Activated CD4-positive, alpha-beta T cell treated with anti-CD3 and anti-CD28 coated beads, Interleukin-2, amount 10 ng/mL, durations not matched to agents 24 days and 14 days (primary cell): ENCODE measurements at regions not wholly inside any gene's neighbourhood (a gene's known extent, or its start where the extent isn't known, plus 50 kb on each side); places are given as distances from the start of the nearest gene placed in this dataset.

Source experiments
- DNase-seq: peaks from one replicate; pipeline ENCODE4 v3.0.0; 2022
- H3K27ac Mint-ChIP-seq: one replicate; pipeline ENCODE4 v1.8.0; 2022; ENCODE audit warnings: mild to moderate bottlenecking, mixed read lengths
- H3K27me3 Mint-ChIP-seq: one replicate; pipeline ENCODE4 v1.8.0; 2022; ENCODE audit warnings: mixed read lengths
- H3K36me3 Mint-ChIP-seq: one replicate; pipeline ENCODE4 v1.8.0; 2022; ENCODE audit warnings: low read depth, mild to moderate bottlenecking, mixed read lengths
- H3K4me1 Mint-ChIP-seq: one replicate; pipeline ENCODE4 v1.8.0; 2021; ENCODE audit warnings: mixed read lengths
- H3K4me3 Mint-ChIP-seq: one replicate; pipeline ENCODE4 v1.8.0; 2022; ENCODE audit warnings: mild to moderate bottlenecking, moderate library complexity, mixed read lengths
- H3K9me3 Mint-ChIP-seq: one replicate; pipeline ENCODE4 v1.8.0; 2021; ENCODE audit warnings: mixed read lengths
- intact Hi-C: fragments of 100-400 bp; cut with micrococcal nuclease; formaldehyde crosslinking; loops from one replicate; pipeline ENCODE4 v1.15.1; 2023

DNA sequence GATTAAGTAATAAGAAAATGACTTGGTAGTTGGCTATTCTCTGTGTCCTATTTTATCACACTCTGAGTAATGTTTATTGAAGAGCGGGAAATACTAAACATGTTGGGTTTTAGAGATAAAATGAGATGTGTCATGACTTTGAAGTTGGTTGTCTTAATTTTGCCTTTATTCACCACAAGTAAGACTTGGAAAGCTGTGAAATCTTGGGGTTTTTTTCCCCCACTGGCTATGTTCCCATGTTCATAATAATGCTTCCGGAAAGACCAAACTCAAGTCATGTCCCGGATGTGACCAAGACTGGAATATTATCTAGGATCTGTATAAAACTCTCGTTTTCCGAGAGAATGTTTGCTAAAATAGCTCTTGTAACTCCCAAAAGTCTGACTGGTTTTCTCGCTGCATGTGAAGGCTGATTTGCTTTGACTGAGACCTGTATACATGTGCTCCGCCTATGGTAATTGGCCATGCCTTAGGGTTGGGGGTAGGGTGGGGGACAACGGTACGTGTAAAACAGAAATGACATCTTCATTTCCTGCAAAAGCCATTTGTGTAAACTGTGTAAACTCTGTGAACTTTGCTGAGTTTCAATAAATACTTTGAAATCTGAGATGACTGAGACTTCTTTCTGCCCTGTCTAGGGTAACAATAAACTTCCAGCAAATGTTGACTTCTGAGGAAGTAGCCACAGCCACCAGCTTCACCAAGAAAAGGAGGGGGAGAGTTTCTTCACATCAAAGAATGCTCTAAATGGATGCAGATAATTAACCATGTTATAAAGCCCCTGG, 169.6 kb downstream of the ZNF365 start:
- peaks cover 6% of the 10 kb centered on the region for H3K9me3 Mint-ChIP-seq

DNA sequence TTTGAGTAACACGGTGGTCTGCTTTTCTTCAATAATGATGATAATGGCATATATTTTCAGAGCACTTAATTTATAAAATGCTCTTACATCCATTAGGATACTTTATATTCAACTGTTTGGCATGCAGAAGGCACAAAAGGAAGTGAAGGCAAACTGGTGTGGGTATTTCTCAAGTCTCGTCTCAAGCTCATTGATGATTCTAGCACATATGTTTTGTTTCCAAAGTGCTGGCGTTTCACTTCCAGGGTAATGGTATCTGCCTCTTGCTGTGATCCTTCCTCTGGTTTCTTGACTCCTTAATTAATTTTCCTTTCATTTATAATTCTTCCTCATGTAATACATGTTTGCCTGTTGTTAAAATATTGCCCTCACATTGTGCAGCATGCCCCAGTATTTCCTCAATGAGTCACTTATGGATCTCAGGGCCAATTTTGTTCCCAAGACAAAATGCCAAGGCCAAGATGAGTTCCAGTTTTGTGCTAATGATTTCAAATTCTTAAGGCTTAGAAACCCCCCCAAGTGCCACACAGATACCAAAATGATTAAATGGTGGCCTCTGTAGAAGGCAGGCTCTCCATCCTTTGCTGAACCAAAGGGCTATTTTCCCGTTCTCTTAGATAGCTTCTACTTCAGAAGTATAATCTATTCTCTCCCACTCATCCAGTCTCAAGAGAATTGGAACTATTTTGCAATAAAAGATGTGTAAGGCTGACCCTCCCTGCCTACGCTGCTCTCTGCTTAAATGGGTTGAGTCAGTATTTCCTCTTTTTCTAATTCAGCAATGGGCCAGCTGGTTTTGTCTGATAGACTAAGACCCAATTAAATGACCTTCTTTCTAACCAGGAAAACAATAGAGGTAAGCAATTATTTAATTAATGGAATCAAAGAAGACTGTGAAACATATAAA, 171.2 kb downstream of the ZNF365 start:
- H3K9me3 Mint-ChIP-seq = peaks cover 6% of the 10 kb centered on the region
- peaks cover 14% of the 10 kb centered on the region for H3K27me3 Mint-ChIP-seq
- H3K36me3 Mint-ChIP-seq = no peaks in the 10 kb centered on the region
- H3K27ac Mint-ChIP-seq = no peak overlapping the region
- H3K4me1 Mint-ChIP-seq = no peaks in the 10 kb centered on the region
- no peak overlapping the region for H3K4me3 Mint-ChIP-seq
- intact Hi-C loops = no loop called here
- DNase-seq = no peak

More for the DNA sequence above, 169.6 kb downstream of the ZNF365 start:
- DNase-seq = no peak
- Mint-ChIP-seq H3K27me3 (peaks cover 17% of the 10 kb centered on the region), H3K4me3 (no peak overlapping the region), H3K36me3 (no peaks in the 10 kb centered on the region), H3K27ac (no peak overlapping the region), H3K4me1 (no peaks in the 10 kb centered on the region)
- intact Hi-C loops = no loop called here

- no peak overlapping the region for H3K4me3 Mint-ChIP-seq
- DNase-seq = no peak
- H3K9me3 Mint-ChIP-seq = peaks cover 6% of the 10 kb centered on the region
- intact Hi-C loops = no loop called here
- H3K27me3 Mint-ChIP-seq = peaks cover 21% of the 10 kb centered on the region
- H3K36me3 Mint-ChIP-seq = no peaks in the 10 kb centered on the region
- no peak overlapping the region for H3K27ac Mint-ChIP-seq
- no peaks in the 10 kb centered on the region for H3K4me1 Mint-ChIP-seq
Observed at GRCh38 chr10:62548686-62549085, 174.5 kb downstream of the ZNF365 start.

GRCh38 chr10:62550173-62550572, 176.0 kb downstream of the ZNF365 start:
- DNase-seq = no peak
- H3K9me3 Mint-ChIP-seq = peaks cover 6% of the 10 kb centered on the region
- no peak overlapping the region for H3K27ac Mint-ChIP-seq
- no peak overlapping the region for H3K4me3 Mint-ChIP-seq
- intact Hi-C loops = no loop called here
- H3K36me3 Mint-ChIP-seq = no peaks in the 10 kb centered on the region
- H3K4me1 Mint-ChIP-seq = no peaks in the 10 kb centered on the region
- peaks cover 19% of the 10 kb centered on the region for H3K27me3 Mint-ChIP-seq

DNA sequence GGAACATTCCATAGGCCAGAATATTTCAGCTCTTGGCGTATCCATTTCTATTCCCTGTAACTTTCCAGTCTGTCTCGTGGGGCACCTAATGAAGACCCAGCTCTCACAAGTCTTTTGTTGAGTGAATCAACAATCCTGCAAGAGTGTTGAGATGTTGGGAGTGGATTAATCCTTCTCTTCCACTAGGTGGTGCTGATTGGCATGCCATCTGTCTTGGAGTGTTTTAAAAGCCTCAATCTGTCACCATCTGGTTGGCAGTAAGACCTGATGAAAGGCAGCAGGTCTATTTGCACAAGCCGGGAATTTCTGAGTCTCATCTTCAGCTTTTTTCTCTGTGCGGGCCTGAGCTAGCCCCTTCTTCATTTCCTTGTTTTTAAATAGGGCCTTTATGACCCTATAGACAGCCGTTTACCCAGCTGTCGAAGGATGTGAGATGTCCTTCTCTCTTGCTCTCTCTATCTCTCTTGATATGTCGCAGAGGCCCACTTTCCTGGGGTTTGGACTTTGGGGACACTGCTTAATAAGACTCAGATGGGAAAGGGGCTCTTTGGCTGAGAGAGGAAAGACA, 180.5 kb downstream of the ZNF365 start:
- Mint-ChIP-seq H3K36me3 (no peaks in the 10 kb centered on the region), H3K4me1 (no peaks in the 10 kb centered on the region), H3K27me3 (peaks cover 40% of the 10 kb centered on the region), H3K27ac (no peak overlapping the region), H3K9me3 (no peaks in the 10 kb centered on the region), H3K4me3 (no peak overlapping the region)
- intact Hi-C loops = loop anchor here (2.0 kb wide), 2 partner anchors 264 to 604 kb away; no protein-coding TSS in a partner anchor
- DNase-seq = peak; percentile 63

DNA sequence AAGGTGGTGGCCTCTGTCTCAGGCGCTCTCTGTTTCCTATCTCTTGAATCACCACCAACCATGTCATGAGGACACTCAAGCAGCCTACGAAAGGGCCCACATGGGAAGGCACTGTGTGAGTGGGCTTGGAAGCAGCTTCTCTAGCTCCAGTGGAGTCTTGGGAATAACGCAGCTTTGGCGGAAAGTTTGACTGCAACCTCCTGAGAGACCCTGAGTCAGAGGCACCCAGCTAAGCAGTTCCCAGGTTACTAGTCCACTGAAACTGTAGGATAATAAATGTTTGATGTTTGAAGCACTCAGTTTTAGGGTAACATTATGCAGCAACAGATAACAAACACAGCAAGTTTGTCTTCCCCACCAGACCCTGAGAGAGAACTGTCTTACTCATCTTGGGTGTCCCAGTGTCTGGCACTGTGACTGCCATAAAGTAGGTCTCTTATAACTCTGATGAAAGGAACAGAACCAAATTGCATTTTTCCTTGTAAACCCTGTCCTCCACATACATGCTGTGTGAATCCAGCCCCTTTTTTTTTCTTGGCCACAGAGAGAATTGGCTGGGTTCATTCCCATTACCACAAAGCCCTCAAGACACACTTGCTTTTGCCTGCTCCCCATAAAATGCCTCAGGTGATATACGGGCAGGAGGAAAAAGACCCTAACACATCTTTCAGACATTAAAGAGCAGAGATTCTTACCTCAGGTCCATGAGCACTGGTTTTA, 185.5 kb downstream of the ZNF365 start:
- Mint-ChIP-seq H3K9me3 (no peaks in the 10 kb centered on the region), H3K27ac (no peak overlapping the region), H3K36me3 (no peaks in the 10 kb centered on the region), H3K4me1 (no peaks in the 10 kb centered on the region), H3K4me3 (no peak overlapping the region), H3K27me3 (peaks cover 32% of the 10 kb centered on the region)
- DNase-seq = no peak
- intact Hi-C loops = no loop called here

GRCh38 chr10:62560201-62560819, 186.1 kb downstream of the ZNF365 start:
- Mint-ChIP-seq H3K4me1 (no peaks in the 10 kb centered on the region), H3K9me3 (no peaks in the 10 kb centered on the region)
- intact Hi-C loops = no loop called here

DNA sequence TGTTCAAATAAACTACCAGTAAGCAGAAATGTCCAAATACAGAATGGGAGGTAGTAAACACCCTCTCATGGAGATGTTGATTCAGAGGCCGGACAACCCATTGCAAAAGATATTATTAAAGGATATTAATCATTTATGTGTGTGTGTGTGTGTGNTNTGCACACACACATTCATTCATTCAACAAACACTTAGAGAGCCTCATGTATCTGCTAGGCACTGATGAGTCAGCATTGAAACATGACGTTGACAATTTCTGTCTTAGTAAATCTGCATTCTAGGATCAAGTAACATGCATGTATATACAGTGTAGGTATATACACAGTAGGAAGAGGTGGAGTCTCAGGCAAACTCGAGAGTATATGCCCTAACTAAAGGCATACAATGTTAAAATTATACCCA, 187.0 kb downstream of the ZNF365 start:
- H3K27me3 Mint-ChIP-seq = peaks cover 29% of the 10 kb centered on the region

More at GRCh38 chr10:62560201-62560819, 186.1 kb downstream of the ZNF365 start:
- no peak overlapping the region for H3K4me3 Mint-ChIP-seq
- no peaks in the 10 kb centered on the region for H3K36me3 Mint-ChIP-seq
- no peak for DNase-seq
- H3K27ac Mint-ChIP-seq = no peak overlapping the region
- H3K27me3 Mint-ChIP-seq = peaks cover 32% of the 10 kb centered on the region

GRCh38 chr10:62562101-62562500, 187.9 kb downstream of the ZNF365 start:
- H3K4me1 Mint-ChIP-seq = no peaks in the 10 kb centered on the region
- H3K36me3 Mint-ChIP-seq = no peaks in the 10 kb centered on the region
- H3K4me3 Mint-ChIP-seq = no peak overlapping the region
- intact Hi-C loops = no loop called here
- no peaks in the 10 kb centered on the region for H3K9me3 Mint-ChIP-seq
- no peak for DNase-seq
- H3K27ac Mint-ChIP-seq = no peak overlapping the region
- peaks cover 26% of the 10 kb centered on the region for H3K27me3 Mint-ChIP-seq

More for the DNA sequence above, 187.0 kb downstream of the ZNF365 start:
- no peaks in the 10 kb centered on the region for H3K4me1 Mint-ChIP-seq
- H3K4me3 Mint-ChIP-seq = no peak overlapping the region
- intact Hi-C loops = no loop called here
- H3K9me3 Mint-ChIP-seq = no peaks in the 10 kb centered on the region
- no peaks in the 10 kb centered on the region for H3K36me3 Mint-ChIP-seq
- DNase-seq = no peak
- no peak overlapping the region for H3K27ac Mint-ChIP-seq

GRCh38 chr10:62562795-62563194, 188.6 kb downstream of the ZNF365 start:
- no peak for DNase-seq
- Mint-ChIP-seq H3K4me1 (no peaks in the 10 kb centered on the region), H3K4me3 (no peak overlapping the region), H3K27me3 (peaks cover 25% of the 10 kb centered on the region), H3K9me3 (no peaks in the 10 kb centered on the region), H3K36me3 (no peaks in the 10 kb centered on the region), H3K27ac (no peak overlapping the region)
- intact Hi-C loops = no loop called here

DNA sequence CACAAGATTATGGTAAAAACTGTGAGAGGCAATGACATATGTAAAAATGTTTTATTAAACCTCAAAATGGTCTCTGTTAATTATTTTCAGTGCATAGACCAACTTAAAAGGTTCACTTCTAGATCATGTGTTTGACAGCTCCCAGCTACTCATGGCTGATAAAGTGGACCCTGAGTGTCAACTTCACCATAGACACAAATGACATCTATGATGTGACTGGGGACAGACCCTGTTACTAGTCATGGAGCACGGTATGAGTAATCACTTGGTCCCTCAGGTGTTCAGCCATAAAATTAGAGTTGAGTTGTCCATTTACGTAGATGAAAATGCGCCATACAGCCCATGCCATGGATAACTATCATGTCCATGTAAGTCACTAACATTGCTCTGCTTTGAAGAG, 199.8 kb downstream of the ZNF365 start:
- Mint-ChIP-seq H3K4me1 (no peaks in the 10 kb centered on the region), H3K27ac (no peak overlapping the region), H3K36me3 (no peaks in the 10 kb centered on the region), H3K9me3 (no peaks in the 10 kb centered on the region), H3K4me3 (no peak overlapping the region), H3K27me3 (peaks cover 27% of the 10 kb centered on the region)
- DNase-seq = no peak
- intact Hi-C loops = no loop called here

- Mint-ChIP-seq H3K27ac (no peak overlapping the region), H3K9me3 (peaks cover 6% of the 10 kb centered on the region), H3K27me3 (peaks cover 19% of the 10 kb centered on the region), H3K36me3 (no peaks in the 10 kb centered on the region), H3K4me1 (no peaks in the 10 kb centered on the region), H3K4me3 (no peak overlapping the region)
- intact Hi-C loops = no loop called here
- no peak for DNase-seq
Observed at GRCh38 chr10:62577076-62577475, 202.9 kb downstream of the ZNF365 start.

DNA sequence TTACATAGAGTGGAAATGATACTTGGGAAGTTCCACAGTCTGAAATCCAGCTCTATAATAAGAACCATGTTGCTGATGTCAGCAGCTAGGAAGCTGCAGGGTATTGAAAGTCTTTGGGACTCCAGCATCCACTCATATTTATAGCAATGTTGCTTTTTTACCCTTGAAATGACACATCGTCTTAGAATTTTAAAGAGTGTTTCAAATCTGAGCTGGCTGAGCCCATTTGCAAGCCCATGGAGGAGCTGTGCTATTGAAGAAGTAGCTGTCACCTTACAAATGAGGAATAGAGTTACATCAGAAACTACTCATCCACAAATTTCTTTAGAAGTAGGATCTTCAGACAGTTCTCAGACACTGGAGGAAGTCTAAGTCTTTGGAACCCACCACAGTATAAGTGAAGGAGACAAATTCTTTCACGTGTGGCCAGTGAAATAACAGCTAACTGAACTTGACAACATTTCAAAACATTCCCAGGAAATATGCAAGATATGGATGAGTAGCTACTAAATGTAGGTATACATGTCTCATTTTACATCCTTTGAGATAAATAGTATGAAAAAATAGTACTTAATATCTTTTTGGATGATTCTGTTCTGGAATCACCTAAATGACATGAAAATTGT, 203.6 kb downstream of the ZNF365 start:
- intact Hi-C loops = no loop called here
- DNase-seq = no peak
- peaks cover 6% of the 10 kb centered on the region for H3K9me3 Mint-ChIP-seq

More for the DNA sequence above, 203.6 kb downstream of the ZNF365 start:
- peaks cover 14% of the 10 kb centered on the region for H3K27me3 Mint-ChIP-seq
- H3K4me3 Mint-ChIP-seq = no peak overlapping the region
- no peak overlapping the region for H3K27ac Mint-ChIP-seq
- no peaks in the 10 kb centered on the region for H3K4me1 Mint-ChIP-seq
- no peaks in the 10 kb centered on the region for H3K36me3 Mint-ChIP-seq
